Central memory CD8-positive, alpha-beta T cell (primary cell): ENCODE measurements at regions not wholly inside any gene's neighbourhood (a gene's known extent, or its start where the extent isn't known, plus 50 kb on each side); places are given as distances from the start of the nearest gene placed in this dataset.

Experiments used
- ATAC-seq: fragments of 150-1000 bp; cut with Tn5 transposase; replicated peaks from 2 replicates; pipeline ENCODE4 v1.10.0; 2022; ENCODE audit warnings: mild to moderate bottlenecking, moderate FRiP score, moderate number of reproducible peaks; ENCODE audit not compliant: poor library complexity, severe bottlenecking; ENCODE audit errors: extremely low read depth
- DNase-seq, 2 donors: peaks; one replicate each; pipeline ENCODE4 v3.0.0; 2021; ENCODE audit warnings: low spot score in 2 of 2
- H3K27ac Mint-ChIP-seq: one replicate; pipeline ENCODE4 v1.8.0; 2022; ENCODE audit warnings: low read depth, mild to moderate bottlenecking, moderate library complexity, mixed read lengths
- H3K27me3 Mint-ChIP-seq: one replicate; pipeline ENCODE4 v1.8.0; 2022; ENCODE audit warnings: mixed read lengths
- H3K36me3 Mint-ChIP-seq: one replicate; pipeline ENCODE4 v1.8.0; 2022; ENCODE audit warnings: mild to moderate bottlenecking, moderate library complexity, mixed read lengths; ENCODE audit not compliant: insufficient read depth
- H3K4me1 Mint-ChIP-seq: one replicate; pipeline ENCODE4 v1.8.0; 2022; ENCODE audit warnings: mixed read lengths
- H3K4me3 Mint-ChIP-seq: one replicate; pipeline ENCODE4 v1.8.0; 2022; ENCODE audit warnings: mild to moderate bottlenecking, moderate library complexity, mixed read lengths
- H3K9me3 Mint-ChIP-seq: one replicate; pipeline ENCODE4 v1.8.0; 2022; ENCODE audit warnings: mixed read lengths

- H3K36me3 Mint-ChIP-seq: no peaks in the 10 kb centered on the region
- H3K4me3 Mint-ChIP-seq: no peak overlapping the region
- H3K4me1 Mint-ChIP-seq: no peaks in the 10 kb centered on the region
- no peak for ATAC-seq
- DNase-seq: no peak
- H3K27me3 Mint-ChIP-seq: peaks cover 40% of the 10 kb centered on the region
- H3K27ac Mint-ChIP-seq: no peak overlapping the region
- H3K9me3 Mint-ChIP-seq: no peaks in the 10 kb centered on the region
Measured at GRCh38 chr3:178238179-178238578, 298.1 kb upstream of the KCNMB2 start.

- no peaks in the 10 kb centered on the region for H3K4me1 Mint-ChIP-seq
- H3K27ac Mint-ChIP-seq: no peak overlapping the region
- peaks cover 29% of the 10 kb centered on the region for H3K27me3 Mint-ChIP-seq
- no peaks in the 10 kb centered on the region for H3K9me3 Mint-ChIP-seq
- H3K4me3 Mint-ChIP-seq: no peak overlapping the region
- no peak for ATAC-seq
- no peaks in the 10 kb centered on the region for H3K36me3 Mint-ChIP-seq
- DNase-seq: no peak
Measured at GRCh38 chr3:178244733-178245709, 291.2 kb upstream of the KCNMB2 start.

- ATAC-seq: no peak
- Mint-ChIP-seq H3K4me3 (no peak overlapping the region), H3K27me3 (peaks cover 27% of the 10 kb centered on the region), H3K4me1 (no peaks in the 10 kb centered on the region), H3K9me3 (peaks cover 5% of the 10 kb centered on the region), H3K36me3 (no peaks in the 10 kb centered on the region), H3K27ac (no peak overlapping the region)
- DNase-seq: no peak
Measured at GRCh38 chr3:178246004-178246403, 290.2 kb upstream of the KCNMB2 start.

DNA sequence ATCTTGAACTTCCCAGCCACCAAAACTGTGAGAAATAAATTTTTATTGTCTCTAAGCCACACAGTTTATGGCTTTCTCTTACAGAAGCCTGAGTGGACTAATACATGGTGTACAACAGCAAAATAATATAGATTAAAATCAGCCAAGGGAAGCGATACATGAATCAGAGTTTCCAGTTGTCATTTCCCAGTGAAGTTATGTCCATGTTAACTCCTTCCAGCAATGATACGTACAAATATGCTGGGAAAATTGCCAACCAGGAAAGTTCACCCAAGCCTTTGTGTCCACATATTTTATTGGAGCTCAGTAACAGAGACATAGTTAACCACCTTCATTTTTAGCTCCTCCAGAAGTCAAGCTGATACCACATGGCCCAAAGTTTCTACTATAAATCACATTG, 280.9 kb upstream of the KCNMB2 start:
- Mint-ChIP-seq H3K9me3 (peaks cover 3% of the 10 kb centered on the region), H3K27me3 (peaks cover 5% of the 10 kb centered on the region), H3K4me1 (no peaks in the 10 kb centered on the region), H3K36me3 (no peaks in the 10 kb centered on the region), H3K4me3 (no peak overlapping the region), H3K27ac (no peak overlapping the region)
- no peak for DNase-seq
- ATAC-seq: no peak

DNA sequence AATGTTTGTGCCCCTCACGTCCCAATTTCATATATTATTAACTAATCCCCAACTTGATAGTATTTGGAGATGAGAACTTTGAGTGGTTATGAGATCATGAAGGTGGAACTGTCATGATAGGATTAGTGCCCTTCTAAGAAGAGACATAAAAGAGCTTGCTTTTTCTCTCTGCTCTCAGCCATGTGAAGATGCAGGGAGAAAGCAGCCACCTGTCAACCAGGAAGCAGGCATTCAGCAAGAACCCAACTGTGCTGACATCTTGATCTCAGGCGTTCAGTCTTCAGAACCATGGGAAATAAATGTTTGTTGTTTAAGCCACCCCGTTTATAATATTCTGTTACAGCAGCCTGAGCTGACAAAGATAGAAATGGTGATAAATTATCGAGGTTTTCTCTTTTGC, 278.7 kb upstream of the KCNMB2 start:
- no peaks in the 10 kb centered on the region for H3K36me3 Mint-ChIP-seq
- no peaks in the 10 kb centered on the region for H3K27me3 Mint-ChIP-seq
- no peak overlapping the region for H3K4me3 Mint-ChIP-seq
- DNase-seq (no peak), ATAC-seq (no peak)
- H3K9me3 Mint-ChIP-seq: no peaks in the 10 kb centered on the region
- H3K27ac Mint-ChIP-seq: no peak overlapping the region
- H3K4me1 Mint-ChIP-seq: no peaks in the 10 kb centered on the region

DNA sequence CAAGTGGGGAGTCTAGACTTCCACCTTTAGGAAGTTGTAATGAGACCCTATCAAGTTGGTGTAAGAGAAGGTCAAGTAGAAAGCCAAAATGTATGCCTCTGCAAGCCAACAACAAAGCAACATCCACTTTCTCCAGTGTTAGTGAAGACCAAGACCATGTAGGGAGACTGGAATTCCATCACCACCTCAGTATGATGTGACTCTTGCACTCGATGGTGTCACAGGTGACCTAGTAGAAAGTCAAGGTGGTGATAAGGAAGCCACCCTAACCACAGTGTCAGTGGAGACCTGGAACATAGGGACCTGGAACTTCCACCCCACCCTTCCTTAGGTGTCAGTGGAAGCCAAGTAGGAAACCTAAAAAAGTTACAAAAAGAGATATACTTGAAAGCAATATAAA, 278.1 kb upstream of the KCNMB2 start:
- ATAC-seq (no peak), DNase-seq (no peak)
- Mint-ChIP-seq H3K9me3 (no peaks in the 10 kb centered on the region), H3K27ac (no peak overlapping the region), H3K4me1 (no peaks in the 10 kb centered on the region), H3K27me3 (no peaks in the 10 kb centered on the region), H3K36me3 (no peaks in the 10 kb centered on the region), H3K4me3 (no peak overlapping the region)

- Mint-ChIP-seq H3K4me3 (no peak overlapping the region), H3K27ac (no peak overlapping the region), H3K36me3 (no peaks in the 10 kb centered on the region), H3K27me3 (no peaks in the 10 kb centered on the region), H3K4me1 (no peaks in the 10 kb centered on the region), H3K9me3 (no peaks in the 10 kb centered on the region)
- DNase-seq: no peak
- ATAC-seq: no peak
Measured at GRCh38 chr3:178259703-178260102, 276.5 kb upstream of the KCNMB2 start.

DNA sequence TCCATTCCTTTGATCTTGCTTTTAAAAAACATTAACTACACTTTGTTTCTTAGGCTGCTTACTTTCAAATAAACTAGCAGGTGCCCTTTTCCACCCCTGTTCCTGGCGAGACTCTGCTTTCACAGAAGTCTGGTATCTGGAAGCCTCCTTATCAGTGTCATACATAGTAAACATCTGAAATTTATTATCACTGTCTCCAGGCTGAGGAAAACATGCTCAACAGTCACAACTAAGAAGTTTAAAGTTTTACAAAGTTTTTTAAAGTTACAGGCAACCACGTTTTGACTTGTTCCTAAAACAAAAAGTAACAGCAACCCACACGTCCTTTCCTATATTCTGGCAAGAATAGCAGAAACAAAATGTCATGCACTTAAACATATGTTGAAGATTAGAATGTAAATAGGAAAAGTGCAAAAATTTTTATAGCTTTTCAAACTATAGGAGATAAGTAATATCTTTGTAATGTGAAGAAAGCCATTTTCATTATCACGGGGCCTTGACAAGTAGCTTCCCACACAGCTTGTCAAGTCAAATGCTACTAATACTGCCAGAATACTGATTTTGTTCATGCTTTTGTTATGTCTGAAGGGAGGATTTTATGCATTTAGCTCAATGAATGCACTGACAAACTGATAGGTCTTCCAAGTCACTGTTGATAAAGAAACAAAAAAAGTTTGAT, 275.2 kb upstream of the KCNMB2 start:
- H3K27ac Mint-ChIP-seq: no peak overlapping the region
- no peak for ATAC-seq
- no peaks in the 10 kb centered on the region for H3K27me3 Mint-ChIP-seq
- H3K36me3 Mint-ChIP-seq: no peaks in the 10 kb centered on the region
- H3K4me3 Mint-ChIP-seq: no peak overlapping the region
- no peak for DNase-seq
- H3K9me3 Mint-ChIP-seq: no peaks in the 10 kb centered on the region
- H3K4me1 Mint-ChIP-seq: no peaks in the 10 kb centered on the region

DNA sequence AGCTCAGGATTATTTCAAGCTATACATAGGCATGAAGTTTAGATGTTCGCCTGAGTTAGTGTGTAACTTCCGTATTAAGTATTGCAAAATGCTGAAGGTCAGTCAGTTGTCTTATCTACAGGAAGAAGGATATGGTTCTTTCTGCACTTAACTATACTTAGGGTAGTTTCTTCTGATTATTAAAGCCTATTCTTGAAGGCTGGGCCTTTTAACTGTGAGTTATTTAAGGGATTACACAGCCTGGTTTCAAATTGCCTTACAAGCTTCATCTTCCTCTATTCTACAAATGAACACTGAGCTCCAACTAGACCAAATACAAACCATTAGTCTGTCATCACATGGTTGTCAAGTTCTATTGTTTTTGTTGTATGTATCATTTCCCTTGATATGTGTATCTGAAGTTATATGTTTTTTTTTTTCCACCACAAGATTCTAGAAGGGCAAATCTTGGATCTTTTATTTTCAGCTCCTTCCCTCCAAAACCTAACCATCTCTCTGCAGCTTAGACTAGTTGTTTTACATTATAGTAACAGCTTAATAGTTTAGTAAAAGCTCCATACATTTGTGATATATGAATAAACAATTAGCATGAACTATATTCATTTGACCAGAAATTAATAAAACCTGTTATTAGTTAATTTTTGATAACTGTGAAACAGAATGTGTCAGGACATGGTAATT, 272.9 kb upstream of the KCNMB2 start:
- Mint-ChIP-seq H3K9me3 (no peaks in the 10 kb centered on the region), H3K4me1 (no peaks in the 10 kb centered on the region), H3K27ac (no peak overlapping the region), H3K4me3 (no peak overlapping the region), H3K36me3 (no peaks in the 10 kb centered on the region), H3K27me3 (no peaks in the 10 kb centered on the region)
- ATAC-seq (no peak), DNase-seq (no peak)

- Mint-ChIP-seq H3K27me3 (no peaks in the 10 kb centered on the region), H3K27ac (no peak overlapping the region), H3K4me1 (no peaks in the 10 kb centered on the region), H3K9me3 (no peaks in the 10 kb centered on the region), H3K36me3 (no peaks in the 10 kb centered on the region), H3K4me3 (no peak overlapping the region)
- DNase-seq (no peak), ATAC-seq (no peak)
Measured at GRCh38 chr3:178267158-178267844, 268.9 kb upstream of the KCNMB2 start.

- no peaks in the 10 kb centered on the region for H3K27me3 Mint-ChIP-seq
- no peaks in the 10 kb centered on the region for H3K9me3 Mint-ChIP-seq
- DNase-seq (no peak), ATAC-seq (no peak)
- H3K27ac Mint-ChIP-seq: no peak overlapping the region
- H3K4me3 Mint-ChIP-seq: no peak overlapping the region
- H3K36me3 Mint-ChIP-seq: no peaks in the 10 kb centered on the region
- H3K4me1 Mint-ChIP-seq: no peaks in the 10 kb centered on the region
Measured at GRCh38 chr3:178270838-178271237, 265.4 kb upstream of the KCNMB2 start.

DNA sequence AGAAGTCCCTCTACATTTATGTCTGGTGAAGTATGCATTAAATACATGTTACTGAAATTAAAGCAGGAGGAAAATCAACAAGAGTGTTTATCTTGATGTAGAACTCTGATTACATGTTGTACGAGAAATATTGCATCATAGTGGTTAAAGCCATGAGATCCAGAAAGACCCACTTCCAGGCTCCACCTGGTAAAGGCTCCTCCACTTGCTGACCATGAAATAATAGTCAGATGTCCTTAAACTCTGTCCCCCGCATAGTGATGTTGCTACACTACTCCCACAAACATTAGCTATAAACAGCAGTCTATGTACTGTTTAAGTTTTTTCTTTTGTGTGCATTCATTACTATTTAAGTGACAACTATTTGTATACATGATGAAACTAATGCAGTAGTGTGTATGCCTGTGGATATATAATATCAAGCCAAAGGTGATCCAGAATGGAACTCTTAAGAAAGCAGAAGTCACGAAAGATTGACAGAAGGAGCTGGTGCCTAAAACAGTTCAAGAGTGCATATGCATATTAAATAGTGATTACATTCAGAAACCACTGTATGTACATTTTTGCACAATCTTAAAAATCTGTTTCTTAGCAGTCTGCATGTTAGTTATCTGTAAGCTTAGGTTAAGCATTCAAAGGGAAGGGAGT, 264.4 kb upstream of the KCNMB2 start:
- Mint-ChIP-seq H3K36me3 (no peaks in the 10 kb centered on the region), H3K4me3 (no peak overlapping the region), H3K27me3 (no peaks in the 10 kb centered on the region), H3K27ac (no peak overlapping the region), H3K9me3 (no peaks in the 10 kb centered on the region), H3K4me1 (no peaks in the 10 kb centered on the region)
- DNase-seq (no peak), ATAC-seq (no peak)
